Sciatic nerve (tissue), 2 donors: ENCODE measurements at regions not wholly inside any gene's neighbourhood (a gene's known extent, or its start where the extent isn't known, plus 50 kb on each side); places are given as distances from the start of the nearest gene placed in this dataset.
"Not testable (repeated sequence)": the region's sequence is repeated elsewhere in the genome, so short reads cannot be mapped to it uniquely, and the experiment has no call there.

Source experiments
- ATAC-seq: fragments of 200-7000 bp; cut with Tn5 transposase; one replicate; pipeline ENCODE4 v1.9.1; 2020; ENCODE audit warnings: mild to moderate bottlenecking, moderate library complexity
- DNase-seq: peaks from one replicate; pipeline ENCODE4 v3.0.0-alpha.2; 2020; ENCODE audit warnings: low spot score
- intact Hi-C: fragments of 100-400 bp; cut with DNase I; formaldehyde crosslinking; loops from one replicate; pipeline ENCODE4 v1.14.2; 2022
- donor health status: DM: no; HTN: no; CAD: no.
- donor health status: DM: no; HTN: no; CAD: no.

GRCh38 chr3:27661797-27662196 is 60.3 kb downstream of the EOMES start:
- no peak for DNase-seq
- intact Hi-C loops: no loop called here
- ATAC-seq: no peak

- ATAC-seq (peak; percentile 69), DNase-seq (no peak)
- intact Hi-C loops: no loop called here
These were observed 62.7 kb downstream of the EOMES start for GRCh38 chr3:27659279-27660021.

- intact Hi-C loops: no loop called here
- DNase-seq (no peak), ATAC-seq (no peak)
These were observed 63.4 kb downstream of the EOMES start for GRCh38 chr3:27658741-27659140.

GRCh38 chr3:27657871-27658270 is 64.3 kb downstream of the EOMES start:
- DNase-seq (no peak), ATAC-seq (no peak)
- intact Hi-C loops: no loop called here

- no peak for ATAC-seq
- no peak for DNase-seq
- intact Hi-C loops: no loop called here
These were observed 64.7 kb downstream of the EOMES start for GRCh38 chr3:27657404-27657803.

- intact Hi-C loops: no loop called here
- DNase-seq (no peak), ATAC-seq (no peak)
These were observed 65.3 kb downstream of the EOMES start for GRCh38 chr3:27656790-27657189.

GRCh38 chr3:27655547-27655946 is 66.6 kb downstream of the EOMES start:
- no peak for DNase-seq
- no peak for ATAC-seq
- intact Hi-C loops: no loop called here

- intact Hi-C loops: no loop called here
These were observed 68.1 kb downstream of the EOMES start for GRCh38 chr3:27653803-27654558.

GRCh38 chr3:27649277-27649676 is 72.8 kb downstream of the EOMES start:
- no peak for DNase-seq

More at GRCh38 chr3:27653803-27654558, 68.1 kb downstream of the EOMES start:
- DNase-seq (no peak), ATAC-seq (no peak)

GRCh38 chr3:27646896-27647295 is 75.2 kb downstream of the EOMES start:
- no peak for DNase-seq
- ATAC-seq: no peak
- intact Hi-C loops: no loop called here

More at GRCh38 chr3:27649277-27649676, 72.8 kb downstream of the EOMES start:
- no peak for ATAC-seq
- intact Hi-C loops: no loop called here

GRCh38 chr3:27644941-27645340 is 77.2 kb downstream of the EOMES start:
- DNase-seq (no peak), ATAC-seq (no peak)
- intact Hi-C loops: no loop called here

GRCh38 chr3:27643355-27643754 is 78.8 kb downstream of the EOMES start:
- ATAC-seq (no peak), DNase-seq (no peak)
- intact Hi-C loops: no loop called here

- ATAC-seq (no peak), DNase-seq (no peak)
- intact Hi-C loops: no loop called here
These were observed 79.3 kb downstream of the EOMES start for GRCh38 chr3:27642796-27643195.

GRCh38 chr3:27641888-27642601 is 80.1 kb downstream of the EOMES start:
- intact Hi-C loops: no loop called here
- ATAC-seq: no peak
- no peak for DNase-seq

GRCh38 chr3:27641271-27641800 is 80.8 kb downstream of the EOMES start:
- DNase-seq (no peak), ATAC-seq (no peak)
- intact Hi-C loops: no loop called here

- ATAC-seq (no peak), DNase-seq (no peak)
- intact Hi-C loops: no loop called here
These were observed 82.9 kb downstream of the EOMES start for GRCh38 chr3:27639271-27639670.

GRCh38 chr3:27638594-27638993 is 83.5 kb downstream of the EOMES start:
- intact Hi-C loops: no loop called here
- ATAC-seq (no peak), DNase-seq (no peak)

- ATAC-seq: no peak
- intact Hi-C loops: no loop called here
- no peak for DNase-seq
These were observed 84.7 kb downstream of the EOMES start for GRCh38 chr3:27637346-27637995.

- intact Hi-C loops, DNase-seq, ATAC-seq: not testable (repeated sequence)
These were observed 87.1 kb downstream of the EOMES start for GRCh38 chr3:27635006-27635405.
